Retina (tissue), 1 donor: ENCODE measurements at regions not wholly inside any gene's neighbourhood (a gene's known extent, or its start where the extent isn't known, plus 50 kb on each side); places are given as distances from the start of the nearest gene placed in this dataset.
"Not testable (repeated sequence)": the region's sequence is repeated elsewhere in the genome, so short reads cannot be mapped to it uniquely, and the experiment has no call there.

ENCODE experiments used
- DNase-seq: peaks from one replicate; pipeline ENCODE4 v3.0.0-alpha.2; 2016

DNA sequence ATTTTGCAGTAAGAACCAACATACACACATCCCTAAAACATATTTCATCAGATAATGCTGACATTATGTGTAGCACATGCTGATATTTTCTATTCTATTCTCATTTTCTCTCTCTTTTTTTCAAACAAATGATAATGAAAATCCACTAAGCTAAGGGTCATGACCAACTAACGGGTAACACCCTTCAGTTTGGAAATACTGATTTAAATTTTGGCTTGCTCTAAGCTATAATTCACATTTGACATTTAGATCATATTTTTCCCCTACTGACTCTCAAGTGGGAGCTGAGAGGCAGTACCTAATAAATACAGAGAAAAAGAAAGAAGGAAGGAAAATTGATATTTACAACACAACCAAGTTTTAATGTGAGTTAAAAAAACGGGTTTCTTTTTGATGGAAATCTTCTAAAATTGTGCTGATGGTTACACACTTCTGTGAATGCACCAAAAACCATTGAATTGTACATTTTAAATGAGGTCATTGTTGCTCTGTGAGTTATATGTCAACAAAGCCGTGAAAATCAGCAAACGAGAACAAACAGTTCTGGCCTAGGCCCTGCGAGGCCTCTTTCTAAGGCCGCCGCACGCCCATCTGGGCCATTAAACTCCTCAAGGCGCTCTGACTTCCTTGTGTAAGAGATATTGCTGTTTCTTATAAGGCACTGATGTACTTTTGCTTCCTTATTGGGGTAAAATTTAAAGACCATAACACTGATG lies 124.2 kb downstream of the GALR1 start:
- no peak for DNase-seq

DNA sequence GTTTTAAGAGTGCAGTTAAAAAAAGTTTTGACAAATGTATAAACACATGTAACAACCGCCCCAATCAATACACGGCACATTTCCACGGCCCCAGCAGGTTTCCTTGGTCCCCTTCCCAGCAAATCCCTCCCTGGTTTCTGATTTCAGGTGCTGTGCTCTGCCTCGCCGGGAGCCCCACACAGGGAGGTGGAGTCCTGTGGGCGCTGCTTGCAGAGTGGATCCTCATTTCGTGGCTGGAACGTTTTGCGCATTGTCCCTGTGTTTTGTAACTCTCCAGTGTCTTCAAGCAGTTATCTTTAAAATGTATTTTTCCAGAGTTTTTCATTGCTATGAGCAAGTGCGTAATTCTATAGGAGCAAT lies 124.8 kb downstream of the GALR1 start:
- DNase-seq: no peak

DNA sequence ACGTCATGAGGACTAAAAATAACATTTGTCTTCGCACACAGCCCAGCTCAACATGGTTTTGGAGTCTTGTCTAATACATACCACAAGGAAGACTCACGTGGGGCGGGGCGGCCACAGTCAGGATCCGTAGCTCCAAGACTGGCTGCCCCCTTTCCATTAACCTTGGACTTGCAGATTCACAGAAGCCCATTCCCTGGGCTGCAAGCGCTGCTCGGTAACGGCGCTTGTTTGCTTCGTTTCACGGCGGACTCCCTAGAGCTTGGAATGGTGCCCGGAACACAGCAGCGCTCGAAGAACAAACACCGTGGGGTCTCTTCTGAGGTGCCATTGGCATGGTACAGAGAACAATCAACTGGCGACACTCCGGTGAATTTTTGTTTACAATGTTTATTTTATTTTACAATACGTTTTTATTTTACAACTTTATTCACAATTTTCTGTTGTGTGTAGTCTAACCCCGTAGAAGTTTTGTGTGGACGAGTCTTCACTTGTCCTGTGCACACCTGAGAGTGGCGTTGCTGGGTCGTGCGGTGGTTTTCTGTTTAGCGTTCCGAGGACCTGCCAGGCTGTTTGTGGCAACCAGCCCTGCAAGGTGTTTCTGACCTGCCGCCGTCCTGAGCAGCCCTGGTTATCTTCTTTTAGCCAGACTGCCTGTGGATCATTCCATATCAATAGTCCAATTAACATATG lies 126.5 kb downstream of the GALR1 start:
- no peak for DNase-seq

DNA sequence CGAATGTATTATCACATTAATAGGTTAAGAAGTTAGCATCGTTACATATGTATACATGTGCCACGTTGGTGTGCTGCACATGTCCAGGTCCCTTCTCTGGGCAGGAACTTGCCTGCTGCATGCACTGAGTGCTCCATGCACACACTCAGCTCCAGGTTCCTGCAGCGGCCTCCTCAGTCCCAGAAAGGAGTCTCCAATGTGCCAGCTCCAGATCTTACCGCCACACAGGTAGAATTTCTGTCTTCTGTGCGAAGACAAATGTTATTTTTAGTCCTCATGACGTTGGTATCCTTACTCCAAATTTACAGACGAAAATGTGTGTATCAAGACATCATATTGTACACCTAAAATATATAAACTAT lies 127.1 kb downstream of the GALR1 start:
- DNase-seq: no peak

DNA sequence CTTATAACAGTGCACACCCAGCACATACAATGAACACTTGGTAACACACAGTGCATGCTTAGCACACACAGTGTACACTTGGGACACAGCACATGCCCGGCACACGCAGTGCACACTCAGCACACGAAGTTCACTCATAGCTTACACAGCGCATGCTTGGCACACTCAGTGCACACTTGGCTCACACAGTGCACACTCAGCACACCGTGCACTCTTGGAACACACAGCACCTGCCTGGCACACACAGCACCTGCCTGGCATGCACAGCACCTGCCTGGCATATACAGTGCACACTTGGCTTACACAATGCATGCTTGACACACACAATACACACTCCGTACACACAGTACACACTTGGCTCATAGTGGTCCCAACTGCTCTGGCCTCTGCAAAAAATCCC lies 128.2 kb downstream of the GALR1 start:
- no peak for DNase-seq

DNA sequence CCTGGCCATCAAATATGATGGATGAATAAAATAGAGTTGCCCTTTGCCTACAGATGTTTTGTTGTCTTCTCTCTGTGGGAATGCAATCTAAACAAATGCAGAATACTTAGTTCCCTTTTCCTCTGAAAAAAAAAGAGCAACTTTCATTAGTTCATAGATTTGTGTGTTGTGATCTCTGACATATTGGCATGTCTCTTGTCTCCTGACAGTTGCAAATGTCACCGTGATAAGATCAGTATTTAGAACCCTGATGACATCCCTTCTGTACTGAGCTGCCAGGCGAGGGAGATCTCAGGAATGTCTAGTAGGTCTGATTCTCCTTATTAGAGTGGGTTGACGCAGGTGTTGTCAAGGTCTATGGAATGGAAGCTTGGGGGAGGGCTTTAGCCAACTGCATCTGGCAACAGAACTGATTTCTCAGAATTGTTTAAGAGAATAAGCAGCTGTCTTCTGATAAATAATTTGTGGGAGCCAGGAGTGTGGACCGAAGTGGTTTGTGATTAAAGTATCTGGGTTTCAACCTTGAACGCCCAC lies 130.4 kb downstream of the GALR1 start:
- DNase-seq: no peak

DNA sequence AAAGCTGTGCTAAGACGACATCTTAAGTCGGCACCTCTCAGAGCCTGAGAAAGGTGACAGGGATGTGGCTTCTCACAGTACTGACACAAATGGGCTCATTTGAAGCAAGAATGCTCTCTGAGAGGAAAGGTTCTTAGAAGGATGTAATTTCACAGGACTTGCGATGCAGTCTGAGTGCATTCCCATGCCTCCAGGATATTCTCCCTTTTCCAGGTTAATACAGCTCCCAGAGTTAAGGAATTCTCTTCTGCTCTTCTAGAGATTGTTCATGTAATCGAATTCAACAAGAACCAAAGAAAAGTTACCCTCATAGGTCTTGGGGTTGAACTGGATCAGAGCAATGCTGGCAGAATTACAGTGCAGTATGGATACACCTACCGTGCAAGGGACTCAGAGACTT lies 131.0 kb downstream of the GALR1 start:
- no peak for DNase-seq

DNA sequence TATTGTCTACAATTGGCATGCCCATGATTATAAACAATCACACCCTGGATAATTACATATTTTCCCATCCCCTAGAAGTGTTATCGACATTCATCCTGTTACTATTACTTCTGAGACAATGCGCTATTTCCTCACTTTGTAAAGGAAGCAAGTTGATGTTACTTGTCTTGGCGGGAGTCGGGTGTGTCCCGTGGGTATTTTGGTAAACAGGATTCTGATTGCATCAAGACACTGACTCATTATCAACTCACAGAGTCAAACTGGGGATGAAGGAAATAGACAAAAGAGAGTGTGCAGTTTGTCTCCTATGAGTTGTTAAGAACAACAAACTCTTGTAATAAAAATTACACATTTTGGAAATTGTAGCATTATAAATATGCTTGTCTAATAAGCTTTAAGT lies 142.7 kb downstream of the GALR1 start:
- DNase-seq: no peak

DNA sequence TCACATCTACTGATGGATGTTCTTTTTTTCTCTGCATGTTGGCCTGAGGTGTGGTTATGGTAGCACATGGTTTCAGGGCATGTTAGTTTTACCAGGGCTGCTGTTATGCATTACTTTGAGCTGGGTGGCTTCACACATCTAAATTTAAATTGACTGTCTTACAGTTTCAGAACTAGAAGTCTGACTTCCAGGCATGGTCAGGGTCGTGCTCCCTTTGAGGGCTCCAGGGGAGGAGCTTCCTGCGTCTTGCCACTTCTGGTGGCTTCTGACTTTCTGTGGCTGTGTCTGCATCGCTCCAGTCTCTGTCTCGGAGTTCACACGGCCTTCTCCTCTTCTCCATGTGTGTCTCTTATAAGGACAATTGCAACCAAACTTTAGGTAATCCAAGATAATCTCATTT lies 143.9 kb downstream of the GALR1 start:
- DNase-seq: no peak

DNA sequence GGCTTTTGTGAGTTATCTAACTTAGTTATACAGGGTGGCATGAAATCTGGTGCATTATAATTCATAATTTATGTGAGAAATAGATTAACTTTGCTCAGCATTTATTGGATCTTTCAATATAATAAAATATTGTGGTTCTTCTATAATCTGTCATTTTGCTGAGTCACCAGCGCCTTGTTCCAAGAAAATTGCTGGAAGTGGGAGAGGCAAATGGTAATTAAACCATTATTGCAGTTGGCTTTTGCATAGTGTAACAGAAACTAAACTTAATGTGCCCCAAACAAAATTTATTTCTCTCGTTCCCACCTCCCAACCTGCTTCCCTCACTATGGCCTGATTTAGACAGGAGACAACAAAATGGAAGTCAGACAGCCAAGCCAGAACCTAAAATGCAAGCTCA lies 146.3 kb downstream of the GALR1 start:
- no peak for DNase-seq

DNA sequence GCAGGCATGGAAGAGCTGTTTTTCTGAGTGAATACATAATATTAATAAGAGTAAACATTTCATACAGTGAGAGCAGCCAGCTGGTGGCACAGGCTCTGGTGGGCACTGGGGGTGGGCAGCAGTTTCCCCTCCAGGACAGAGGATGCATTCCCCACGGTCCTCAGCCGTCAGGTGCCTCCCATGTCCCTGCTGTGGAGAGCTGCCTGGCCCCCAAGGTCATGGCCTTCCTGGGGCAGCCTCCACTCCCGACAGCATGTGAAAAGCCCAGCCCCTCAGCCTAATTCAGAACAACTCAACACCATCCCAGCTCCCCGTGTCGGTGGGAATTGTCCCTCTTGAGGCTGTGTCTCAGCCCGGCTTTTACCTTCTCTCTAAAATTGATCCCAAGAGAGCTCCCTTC lies 147.4 kb downstream of the GALR1 start:
- no peak for DNase-seq

DNA sequence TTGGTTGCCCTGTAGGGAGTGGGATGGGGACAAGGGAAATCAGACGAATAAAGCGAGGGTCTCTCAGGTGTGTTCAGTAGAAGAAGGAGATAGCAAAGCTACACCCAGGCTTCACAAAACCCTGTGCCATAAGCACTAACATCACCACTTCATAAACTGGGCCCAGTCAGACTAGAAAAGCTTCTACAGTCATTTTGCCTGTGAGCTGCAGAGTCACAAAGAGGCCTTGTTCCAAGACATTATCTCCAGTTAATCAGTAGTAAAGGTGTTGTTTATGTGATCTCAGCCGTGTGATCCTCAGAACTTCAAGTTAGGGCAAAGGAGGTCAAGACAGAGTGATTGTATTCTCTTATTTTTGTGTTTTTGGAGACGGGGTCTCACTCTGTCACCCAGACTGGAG lies 148.0 kb downstream of the GALR1 start:
- peak; percentile 14 for DNase-seq

DNA sequence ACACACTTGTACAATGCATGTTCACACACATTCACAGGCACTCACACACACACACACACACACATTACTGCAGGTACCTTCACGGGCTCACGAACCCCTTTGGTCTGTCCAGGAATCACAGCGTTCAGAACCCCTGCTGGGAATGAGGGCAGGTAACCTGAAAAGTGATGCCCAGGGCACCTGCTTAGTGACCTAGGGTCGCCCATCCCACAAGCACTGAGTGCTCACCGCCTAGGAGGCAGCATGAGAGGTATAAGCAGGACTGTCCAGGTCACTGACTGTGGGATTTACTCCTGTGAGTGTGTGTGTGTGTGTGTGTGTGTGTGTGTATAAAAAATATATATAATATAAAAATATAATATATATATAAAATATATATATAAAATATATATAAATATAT lies 150.9 kb downstream of the GALR1 start:
- no peak for DNase-seq

DNA sequence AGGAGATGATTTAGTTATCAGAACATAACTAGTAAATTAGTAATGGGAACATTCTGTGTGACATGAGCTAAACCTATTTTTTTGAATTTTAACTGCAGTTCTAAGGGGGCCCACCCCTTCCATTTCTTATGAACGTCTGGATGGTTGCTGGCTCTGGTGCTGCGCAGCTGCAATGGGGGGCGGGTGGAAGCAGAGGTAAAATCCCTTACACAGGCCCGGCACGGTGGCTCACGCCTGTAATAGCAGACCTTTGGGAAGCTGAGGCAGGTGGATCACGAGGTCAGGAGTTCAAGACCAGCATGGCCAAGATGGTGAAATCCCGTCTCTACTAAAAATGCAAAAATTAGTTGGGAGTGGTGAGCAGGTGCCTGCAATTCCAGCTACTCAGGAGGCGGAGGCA lies 151.5 kb downstream of the GALR1 start:
- no peak for DNase-seq

DNA sequence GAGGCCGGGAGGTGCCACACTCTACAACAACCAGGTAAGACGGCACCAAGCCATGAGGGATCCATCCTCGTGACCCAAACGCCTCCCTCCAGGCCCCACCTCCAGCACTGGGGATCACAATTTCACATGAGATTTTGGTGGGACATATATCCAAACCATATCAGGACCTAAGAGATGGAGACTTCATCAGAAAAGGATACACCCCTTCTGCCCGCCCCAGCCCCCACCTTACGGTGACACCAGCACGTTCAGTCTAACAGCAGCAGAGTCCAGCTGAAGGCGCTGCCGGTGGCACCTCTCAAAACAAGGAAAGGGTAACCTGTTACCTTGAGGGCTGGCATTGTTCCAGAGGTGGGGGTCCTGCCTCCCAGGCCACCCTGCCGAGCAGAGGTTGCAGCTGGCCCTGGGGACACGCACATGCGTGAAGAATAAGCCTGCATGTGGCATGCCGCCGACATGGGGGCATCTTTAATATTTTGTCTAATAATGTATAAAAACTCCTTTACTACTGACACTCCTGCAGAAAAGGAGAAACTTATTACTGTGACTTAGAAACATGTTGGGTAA lies 154.4 kb downstream of the GALR1 start:
- no peak for DNase-seq

DNA sequence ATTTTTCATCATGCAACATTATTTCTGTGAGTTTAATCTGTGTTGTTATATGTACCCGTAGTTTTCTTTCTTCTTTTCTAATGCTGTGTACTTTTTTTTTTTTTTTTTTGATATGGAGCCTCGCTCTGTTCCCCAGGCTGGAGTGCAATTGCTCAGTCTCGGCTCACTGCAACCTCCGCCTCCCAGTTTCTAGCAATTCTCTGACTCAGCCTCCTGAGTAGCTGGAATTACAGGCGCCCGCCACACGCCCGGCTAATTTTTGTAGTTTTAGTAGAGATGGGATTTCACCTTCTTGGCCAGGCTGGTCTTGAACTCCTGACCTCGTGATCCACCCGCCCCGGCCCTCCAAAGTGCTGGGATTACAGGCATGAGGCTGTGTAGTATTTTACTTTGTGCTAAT lies 155.4 kb downstream of the GALR1 start:
- DNase-seq: no peak

DNA sequence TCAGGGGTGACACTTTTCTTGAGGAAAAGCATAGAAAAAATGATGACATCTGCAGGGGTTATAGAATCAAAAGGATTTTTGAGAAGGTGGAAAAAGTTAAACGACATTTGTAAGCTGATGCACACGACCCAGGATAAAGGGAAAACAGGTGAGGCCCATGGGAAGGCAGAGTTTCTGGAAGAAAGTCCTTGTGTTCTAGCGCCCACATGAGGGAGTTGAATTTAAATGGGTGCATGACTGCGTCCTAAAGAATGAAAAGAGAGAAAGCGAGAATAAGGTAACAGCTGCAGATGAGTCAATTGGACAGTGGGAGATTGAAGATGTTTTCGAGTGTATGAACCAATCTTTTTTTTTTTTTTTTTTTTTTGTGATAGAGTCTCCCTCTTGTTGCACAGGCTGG lies 158.1 kb downstream of the GALR1 start:
- no peak for DNase-seq

DNA sequence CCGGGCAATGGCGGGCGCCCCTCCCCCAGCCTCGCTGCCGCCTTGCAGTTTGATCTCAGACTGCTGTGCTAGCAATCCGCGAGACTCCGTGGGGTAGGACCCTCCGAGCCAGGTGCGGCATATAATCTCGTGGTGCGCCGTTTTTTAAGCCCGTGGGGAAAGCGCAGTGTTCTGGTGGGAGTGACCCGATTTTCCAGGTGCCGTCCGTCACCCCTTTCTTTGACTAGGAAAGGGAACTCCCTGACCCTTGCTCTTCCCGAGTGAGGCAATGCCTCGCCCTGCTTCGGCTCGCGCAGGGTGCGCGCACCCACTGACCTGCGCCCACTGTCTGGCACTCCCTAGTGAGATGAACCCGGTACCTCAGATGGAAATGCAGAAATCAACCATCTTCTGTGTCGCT lies 171.9 kb downstream of the GALR1 start:
- not testable (repeated sequence) for DNase-seq

DNA sequence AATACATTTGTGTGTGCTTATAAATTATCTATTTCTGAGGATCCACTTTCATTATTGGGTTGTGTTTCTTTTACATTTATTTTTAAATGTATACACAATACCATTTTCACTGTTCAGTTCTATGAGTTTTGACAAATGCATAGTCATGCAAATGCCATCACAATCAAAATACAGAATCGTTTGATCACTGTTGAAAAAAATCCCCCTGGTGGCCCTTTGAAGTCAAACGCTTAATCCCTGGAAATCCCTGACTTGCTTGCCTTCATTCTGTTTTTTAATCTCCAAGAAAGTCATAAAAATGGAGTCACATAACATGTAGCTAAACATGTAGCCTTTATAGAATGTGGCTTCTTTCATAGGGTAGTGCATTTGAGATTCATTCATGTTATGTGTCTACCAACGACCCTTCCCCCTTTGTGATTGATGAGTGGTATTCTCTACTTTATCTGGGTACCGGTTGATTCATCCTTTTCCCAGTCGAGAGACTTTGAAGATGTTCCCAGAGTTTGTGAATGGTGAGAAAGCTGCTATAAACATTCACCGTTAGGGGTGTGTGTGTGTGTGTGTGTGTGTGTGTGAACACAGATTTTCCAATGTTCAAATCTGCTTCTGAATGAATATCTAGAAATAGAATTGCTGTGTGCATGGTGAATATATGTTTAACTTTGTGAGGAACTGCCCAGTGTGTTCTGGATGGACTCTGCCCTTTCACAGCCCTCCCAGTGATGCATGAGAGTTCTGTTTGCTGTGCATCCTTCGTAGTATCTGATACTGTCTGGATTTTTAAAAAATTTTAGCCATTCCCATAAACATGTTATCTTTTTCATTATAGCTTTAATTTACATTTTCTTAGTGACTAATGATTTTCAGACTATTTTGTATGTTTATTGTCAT lies 173.6 kb downstream of the GALR1 start:
- no peak for DNase-seq

DNA sequence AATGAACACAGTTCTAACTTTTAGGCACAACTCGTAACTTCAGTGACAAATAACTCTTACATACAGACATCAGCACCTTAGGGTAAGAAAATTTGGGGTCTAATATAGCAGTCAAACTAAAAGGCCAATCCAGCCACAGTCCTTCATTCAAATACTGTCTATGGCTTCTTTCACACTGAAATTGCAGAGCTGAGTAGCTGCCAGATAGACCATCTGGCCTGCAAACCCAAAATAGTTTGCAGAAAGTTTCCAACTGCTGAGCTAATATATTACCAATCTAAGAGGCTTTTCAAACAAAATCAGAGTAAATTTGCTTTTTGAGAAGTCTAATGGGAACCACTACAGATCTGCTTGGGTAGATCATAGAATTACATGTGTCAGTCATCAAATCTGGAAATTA lies 183.4 kb downstream of the GALR1 start:
- DNase-seq: no peak

DNA sequence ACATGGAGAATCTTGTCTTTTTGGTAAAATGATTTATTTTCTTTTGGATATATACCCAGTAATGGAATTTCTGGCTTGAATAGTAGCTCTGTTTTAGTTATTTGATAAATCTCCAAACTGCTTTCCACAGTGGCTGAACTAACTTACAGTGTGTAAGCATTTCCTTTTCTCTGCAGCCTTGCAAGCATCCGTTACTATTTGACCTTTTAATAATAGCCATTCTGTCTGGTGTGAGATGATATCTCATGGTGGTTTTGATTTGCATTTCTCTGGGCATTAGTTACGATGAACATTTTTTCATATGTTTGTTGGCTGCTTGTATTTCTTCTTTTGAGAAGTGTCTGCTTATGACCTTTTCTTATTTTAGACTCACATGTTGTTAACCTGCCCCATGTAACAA lies 190.2 kb downstream of the GALR1 start:
- DNase-seq: no peak

DNA sequence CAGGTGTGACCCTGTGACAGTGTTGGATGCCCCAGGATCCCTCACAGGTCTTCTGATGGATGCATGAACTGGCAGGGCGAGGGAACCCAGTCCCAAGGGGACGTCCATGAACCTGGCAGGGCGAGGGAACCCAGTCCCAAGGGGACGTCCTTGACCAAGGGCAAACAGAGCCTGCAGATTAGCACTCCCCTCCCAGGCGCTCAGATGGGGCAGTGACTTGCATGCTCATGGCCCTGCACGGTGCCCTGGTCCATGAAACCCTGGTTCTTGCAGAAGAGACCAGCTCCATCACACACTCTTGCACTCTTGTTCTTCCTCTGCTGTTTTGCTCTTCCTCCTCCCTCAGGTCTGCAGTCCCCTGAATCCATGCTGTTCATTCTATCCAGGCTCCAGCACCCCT lies 192.7 kb downstream of the GALR1 start:
- DNase-seq: no peak

DNA sequence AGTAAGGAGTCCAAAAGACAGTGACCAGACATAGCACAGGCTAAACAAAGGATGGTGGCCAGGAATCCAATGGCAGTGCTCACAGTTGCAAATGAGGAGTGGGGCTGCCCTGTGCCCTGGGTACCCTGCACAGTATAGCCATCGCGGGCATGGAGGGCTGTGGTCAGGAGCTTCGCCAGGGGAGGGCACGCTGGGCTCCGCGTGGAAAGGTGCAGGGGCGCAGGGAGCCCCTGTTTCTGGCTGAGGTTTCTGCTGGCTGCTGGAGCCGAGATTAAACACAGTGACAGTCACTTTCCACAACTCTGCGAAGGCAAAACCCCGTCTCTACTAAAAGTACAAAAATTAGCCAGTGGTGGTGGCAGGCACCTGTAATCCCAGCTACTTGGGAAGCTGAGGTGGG lies 194.7 kb downstream of the GALR1 start:
- no peak for DNase-seq

DNA sequence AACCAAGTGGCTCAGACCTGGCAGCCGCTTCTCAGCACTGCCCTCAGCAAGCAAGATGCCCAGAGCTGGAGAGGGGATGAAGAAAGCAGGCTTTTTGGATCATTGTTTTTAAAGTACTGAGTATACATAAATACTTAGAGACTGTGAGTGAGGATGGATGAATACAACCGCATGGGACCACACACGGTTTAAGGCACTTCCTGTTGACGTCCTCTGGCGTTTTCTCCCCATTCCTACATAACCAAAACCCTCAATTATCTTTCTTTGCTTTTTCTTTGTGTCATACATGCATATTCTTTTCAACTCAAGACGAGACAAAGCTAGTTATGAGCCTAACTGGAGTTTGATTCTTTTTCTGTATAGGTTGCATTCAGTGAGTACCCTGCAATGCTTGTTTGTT lies 198.4 kb downstream of the GALR1 start:
- no peak for DNase-seq
